ENCODE measurements at regions not wholly inside any gene's neighbourhood (a gene's known extent, or its start where the extent isn't known, plus 50 kb on each side); places are given as distances from the start of the nearest gene placed in this dataset.
"Not testable (repeated sequence)": the region's sequence is repeated elsewhere in the genome, so short reads cannot be mapped to it uniquely, and the experiment has no call there.

DNA sequence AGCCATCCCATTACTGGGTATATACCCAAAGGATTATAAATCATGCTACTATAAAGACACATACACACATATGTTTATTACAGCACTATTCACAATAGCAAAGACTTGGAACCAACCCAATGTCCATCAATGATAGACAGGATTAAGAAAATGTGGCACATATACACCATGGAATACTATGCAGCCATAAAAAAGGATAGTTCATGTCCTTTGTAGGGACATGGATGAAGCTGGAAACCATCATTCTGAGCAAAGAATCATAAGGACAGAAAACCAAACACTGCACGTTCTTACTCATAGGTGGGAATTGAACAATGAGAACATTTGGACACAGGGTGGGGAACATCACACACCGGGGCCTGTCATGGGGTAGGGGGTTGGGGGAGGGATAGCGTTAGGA, 60.3 kb upstream of the NMU start:
- DNase-seq; in situ Hi-C loops (cut with HindIII; ENCODE audit: low pct_ligation_motif_present, low sequenced_read_pairs); H3K36me3 ChIP-seq (replicated peaks); H3K27ac ChIP-seq; H3K4me3 ChIP-seq (ENCODE audit: low read depth, low read length); H3K27me3 ChIP-seq (replicated peaks): not testable (repeated sequence)

DNA sequence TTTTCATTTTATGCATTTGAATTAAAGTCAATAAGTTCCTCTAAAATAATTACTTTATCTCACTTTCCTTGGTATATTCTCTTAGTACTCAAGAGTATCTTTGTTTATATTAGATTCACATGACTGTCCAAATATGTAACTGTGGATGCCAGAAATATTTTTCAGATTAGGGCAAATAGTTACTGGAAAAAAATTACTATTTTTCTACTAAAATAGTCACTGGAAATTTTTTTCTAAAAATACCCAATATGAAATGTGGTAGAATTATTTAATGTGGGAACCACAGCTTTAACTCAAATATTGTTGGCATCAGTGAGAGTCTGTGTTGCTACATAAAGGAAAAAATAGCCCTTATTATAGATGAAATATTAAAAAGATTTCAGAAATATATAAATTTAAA, 70.4 kb upstream of the NMU start:
- no peak overlapping the region for H3K4me3 ChIP-seq (ENCODE audit: low read depth, low read length)
- H3K27me3 ChIP-seq (replicated peaks), result no peaks in the 10 kb centered on the region
- H3K27ac ChIP-seq, result no peak overlapping the region
- TF ChIP-seq, protein P1, sequence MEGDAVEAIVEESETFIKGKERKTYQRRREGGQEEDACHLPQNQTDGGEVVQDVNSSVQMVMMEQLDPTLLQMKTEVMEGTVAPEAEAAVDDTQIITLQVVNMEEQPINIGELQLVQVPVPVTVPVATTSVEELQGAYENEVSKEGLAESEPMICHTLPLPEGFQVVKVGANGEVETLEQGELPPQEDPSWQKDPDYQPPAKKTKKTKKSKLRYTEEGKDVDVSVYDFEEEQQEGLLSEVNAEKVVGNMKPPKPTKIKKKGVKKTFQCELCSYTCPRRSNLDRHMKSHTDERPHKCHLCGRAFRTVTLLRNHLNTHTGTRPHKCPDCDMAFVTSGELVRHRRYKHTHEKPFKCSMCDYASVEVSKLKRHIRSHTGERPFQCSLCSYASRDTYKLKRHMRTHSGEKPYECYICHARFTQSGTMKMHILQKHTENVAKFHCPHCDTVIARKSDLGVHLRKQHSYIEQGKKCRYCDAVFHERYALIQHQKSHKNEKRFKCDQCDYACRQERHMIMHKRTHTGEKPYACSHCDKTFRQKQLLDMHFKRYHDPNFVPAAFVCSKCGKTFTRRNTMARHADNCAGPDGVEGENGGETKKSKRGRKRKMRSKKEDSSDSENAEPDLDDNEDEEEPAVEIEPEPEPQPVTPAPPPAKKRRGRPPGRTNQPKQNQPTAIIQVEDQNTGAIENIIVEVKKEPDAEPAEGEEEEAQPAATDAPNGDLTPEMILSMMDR (IDR thresholded peaks at IDR 0.05; ENCODE audit: low read depth, low read length, missing control alignments), result no peak
- no peak for DNase-seq
- in situ Hi-C loops (cut with HindIII; ENCODE audit: low pct_ligation_motif_present, low sequenced_read_pairs), result no loop called here
- H3K36me3 ChIP-seq (replicated peaks), result no peaks in the 10 kb centered on the region

- no peak for DNase-seq
- TF ChIP-seq, protein P1 (IDR thresholded peaks at IDR 0.05; ENCODE audit: low read depth, low read length, missing control alignments), result no peak
- H3K27me3 ChIP-seq (replicated peaks), result no peaks in the 10 kb centered on the region
- no peak overlapping the region for H3K4me3 ChIP-seq (ENCODE audit: low read depth, low read length)
- no peak overlapping the region for H3K27ac ChIP-seq
- no peaks in the 10 kb centered on the region for H3K36me3 ChIP-seq (replicated peaks)
- in situ Hi-C loops (cut with HindIII; ENCODE audit: low pct_ligation_motif_present, low sequenced_read_pairs), result no loop called here
Observed at GRCh38 chr4:55707507-55707906, 71.4 kb upstream of the NMU start.

DNA sequence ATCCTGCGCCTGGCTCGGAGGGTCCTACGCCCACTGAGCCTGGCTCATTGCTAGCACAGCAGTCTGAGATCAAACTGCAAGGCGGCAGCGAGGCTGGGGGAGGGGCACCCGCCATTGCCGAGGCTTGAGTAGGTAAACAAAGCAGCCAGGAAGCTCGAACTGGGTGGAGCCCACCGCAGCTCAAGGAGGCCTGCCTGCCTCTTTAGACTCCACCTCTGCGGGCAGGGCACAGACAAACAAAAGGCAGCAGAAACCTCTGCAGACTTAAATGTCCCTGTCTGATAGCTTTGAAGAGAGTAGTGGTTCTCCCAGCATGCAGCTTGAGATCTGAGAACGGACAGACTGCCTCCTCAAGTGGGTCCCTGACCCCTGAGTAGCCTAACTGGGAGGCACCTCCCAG, 71.9 kb upstream of the NMU start:
- H3K27me3 ChIP-seq (replicated peaks); in situ Hi-C loops (cut with HindIII; ENCODE audit: low pct_ligation_motif_present, low sequenced_read_pairs); H3K4me3 ChIP-seq (ENCODE audit: low read depth, low read length); H3K27ac ChIP-seq; H3K36me3 ChIP-seq (replicated peaks); DNase-seq: not testable (repeated sequence)

DNA sequence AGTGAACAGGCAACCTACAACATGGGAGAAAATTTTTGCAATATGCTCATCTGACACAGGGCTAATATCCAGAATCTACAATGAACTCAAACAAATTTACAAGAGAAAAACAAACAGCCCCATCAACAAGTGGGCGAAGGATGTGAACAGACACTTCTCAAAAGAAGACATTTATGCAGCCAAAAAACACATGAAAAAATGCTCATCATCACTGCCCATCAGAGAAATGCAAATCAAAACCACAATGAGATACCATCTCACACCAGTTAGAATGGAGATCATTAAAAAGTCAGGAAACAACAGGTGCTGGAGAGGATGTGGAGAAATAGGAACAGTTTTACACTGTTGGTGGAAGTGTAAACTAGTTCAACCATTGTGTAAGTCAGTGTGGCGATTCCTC, 76.7 kb upstream of the NMU start:
- not testable (repeated sequence) for DNase-seq

DNA sequence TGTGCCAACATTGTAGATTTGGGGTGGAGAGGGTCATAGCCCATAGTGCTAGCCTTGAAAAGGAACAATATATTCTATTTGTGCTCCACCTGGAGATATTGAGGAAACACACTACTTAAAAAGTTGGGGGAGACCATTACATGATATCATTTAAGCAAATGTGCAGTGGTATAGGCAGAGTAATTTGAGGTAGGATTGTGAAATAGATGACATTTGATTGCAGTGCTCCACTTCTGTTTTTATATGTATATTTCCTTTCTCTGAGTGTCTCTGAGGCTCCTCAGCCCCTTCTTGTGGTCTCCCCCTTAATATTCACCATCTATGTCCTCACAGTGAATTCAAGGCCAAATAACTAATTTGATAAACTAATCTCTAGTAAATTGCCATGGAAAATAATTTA, 85.6 kb upstream of the NMU start:
- no peaks in the 10 kb centered on the region for H3K36me3 ChIP-seq (replicated peaks)
- H3K27ac ChIP-seq, result no peak overlapping the region
- in situ Hi-C loops (cut with HindIII; ENCODE audit: low pct_ligation_motif_present, low sequenced_read_pairs), result no loop called here
- no peak for DNase-seq
- H3K27me3 ChIP-seq (replicated peaks), result no peaks in the 10 kb centered on the region
- no peak overlapping the region for H3K4me3 ChIP-seq (ENCODE audit: low read depth, low read length)
- TF ChIP-seq, protein P1 (IDR thresholded peaks at IDR 0.05; ENCODE audit: low read depth, low read length, missing control alignments), result no peak

More for the DNA sequence above, 76.7 kb upstream of the NMU start:
- in situ Hi-C loops (cut with HindIII; ENCODE audit: low pct_ligation_motif_present, low sequenced_read_pairs); H3K4me3 ChIP-seq (ENCODE audit: low read depth, low read length); H3K36me3 ChIP-seq (replicated peaks); H3K27ac ChIP-seq; H3K27me3 ChIP-seq (replicated peaks): not testable (repeated sequence)

- Histone ChIP-seq H3K36me3 (replicated peaks) (no peaks in the 10 kb centered on the region), H3K4me3 (ENCODE audit: low read depth, low read length) (no peak overlapping the region), H3K27ac (no peak overlapping the region), H3K27me3 (replicated peaks) (no peaks in the 10 kb centered on the region)
- in situ Hi-C loops (cut with HindIII; ENCODE audit: low pct_ligation_motif_present, low sequenced_read_pairs), result no loop called here
- TF ChIP-seq, protein P1 (IDR thresholded peaks at IDR 0.05; ENCODE audit: low read depth, low read length, missing control alignments), result no peak
- DNase-seq, result no peak
Observed at GRCh38 chr4:55722132-55722531, 86.0 kb upstream of the NMU start.

Data from brain microvascular endothelial cell (primary cell).